ENCODE measurements at regions not wholly inside any gene's neighbourhood (a gene's known extent, or its start where the extent isn't known, plus 50 kb on each side); places are given as distances from the start of the nearest gene placed in this dataset.

DNA sequence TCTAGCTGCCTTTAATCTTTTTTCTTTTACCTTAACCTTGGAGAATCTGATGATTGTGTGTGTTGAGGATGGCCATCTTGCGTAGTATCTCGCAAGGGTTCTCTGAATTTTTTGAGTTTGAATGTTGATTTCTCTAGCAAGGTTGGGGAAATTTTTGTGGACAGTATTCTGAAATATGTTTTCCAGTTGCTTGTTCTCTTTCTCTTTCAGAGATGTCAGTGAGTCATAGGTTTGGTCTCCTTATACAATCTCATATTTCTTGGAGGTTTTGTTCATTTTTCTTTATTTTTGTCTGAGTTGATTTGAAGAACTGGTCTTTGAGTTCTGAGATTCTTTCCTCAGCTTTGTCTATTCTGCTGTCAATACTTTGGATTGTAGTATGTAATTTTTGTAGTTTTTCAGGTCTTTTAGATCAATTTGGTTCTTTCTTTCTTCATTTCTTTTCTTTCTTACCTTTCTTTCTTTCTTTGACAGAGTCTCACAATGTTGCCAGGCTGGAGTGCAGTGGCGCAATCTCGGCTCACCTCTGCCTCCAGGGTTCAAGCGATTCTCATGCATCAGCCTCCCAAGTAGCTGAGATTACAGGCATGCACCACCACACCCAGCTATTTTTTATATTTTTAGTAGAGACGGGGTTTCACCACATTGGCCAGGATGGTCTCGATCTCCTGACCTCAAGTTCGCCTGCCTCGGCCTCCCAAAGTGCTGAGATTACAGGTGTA is 366.4 kb upstream of the RASGRP1 start:
- TF ChIP-seq CTCF (IDR thresholded peaks at IDR 0.05) (no peak), ELF4 (CRISPR knock-in tag; IDR thresholded peaks at IDR 0.05; ENCODE audit: low read depth) (no peak), ZNF232 (CRISPR knock-in tag; IDR thresholded peaks at IDR 0.05) (no peak), MXD4 (CRISPR knock-in tag; IDR thresholded peaks at IDR 0.05; ENCODE audit: borderline replicate concordance) (no peak), ATF2 (CRISPR knock-in tag; IDR thresholded peaks at IDR 0.05; ENCODE audit: borderline replicate concordance, low read depth) (no peak), ZNF425 (CRISPR knock-in tag; conservative IDR thresholded peaks at IDR 0.05) (no peak), ZNF532 (CRISPR knock-in tag; IDR thresholded peaks at IDR 0.05; ENCODE audit: borderline replicate concordance) (no peak), SP1 (CRISPR knock-in tag; conservative IDR thresholded peaks at IDR 0.05) (no peak), RELA (CRISPR knock-in tag; IDR thresholded peaks at IDR 0.05; ENCODE audit: borderline replicate concordance) (no peak)
